IMR-90 (cell line): ENCODE measurements at regions not wholly inside any gene's neighbourhood (a gene's known extent, or its start where the extent isn't known, plus 50 kb on each side); places are given as distances from the start of the nearest gene placed in this dataset.

Experiments
- ATAC-seq: fragments of 200-7000 bp; cut with Tn5 transposase; 2 replicates; pipeline ENCODE4 v1.9.1; 2020; ENCODE audit warnings: low read depth, mild to moderate bottlenecking, moderate library complexity
- BruUV-seq: library from RNA; stranded (reverse); fragments of 400-500 nt; replicated peaks from 2 replicates; lab custom pipeline; 2021; lab: Mats Ljungman, UMichigan
- CTCF ChIA-PET: fragments of 300-600 bp; formaldehyde crosslinking; extraction: SDS; loops from one replicate; lab custom pipeline; 2021; ENCODE audit warnings: antibody characterized with exemption; lab: Yijun Ruan, JAX
- POLR2A ChIA-PET: fragments of 300-600 bp; sonication (Branson Sonifier 250); formaldehyde crosslinking; loops from one replicate; lab custom pipeline; 2022; ENCODE audit warnings: antibody characterized with exemption; ENCODE audit not compliant: unreplicated experiment; lab: Charles Lee
- DNase-seq: peaks from one replicate; pipeline ENCODE4 v3.0.0; 2013
- H2AFZ ChIP-seq: replicated peaks from 2 replicates; pipeline ENCODE3; 2013; ENCODE audit warnings: low read length, mild to moderate bottlenecking; ENCODE audit not compliant: poor library complexity
- H2AK5ac ChIP-seq: 2 replicates; pipeline ENCODE4 v1.6.1; 2013; ENCODE audit warnings: low read depth, low read length, inconsistent platforms
- H2AK9ac ChIP-seq: replicated peaks from 2 replicates; pipeline ENCODE3; 2013; ENCODE audit warnings: mild to moderate bottlenecking, low read depth, low read length, moderate library complexity; ENCODE audit not compliant: poor library complexity
- H2BK120ac ChIP-seq: 2 replicates; pipeline ENCODE4 v1.6.1; 2013; ENCODE audit warnings: low read depth, low read length, inconsistent platforms
- H2BK15ac ChIP-seq: 3 replicates; pipeline ENCODE4 v1.6.1; 2013; ENCODE audit warnings: low read depth, low read length, inconsistent platforms
- H2BK20ac ChIP-seq: 2 replicates; pipeline ENCODE4 v1.6.1; 2013; ENCODE audit warnings: low read depth, mild to moderate bottlenecking, inconsistent platforms, low read length, moderate library complexity
- H2BK5ac ChIP-seq: 2 replicates; pipeline ENCODE4 v1.6.1; 2013; ENCODE audit warnings: mild to moderate bottlenecking, low read depth, low read length, inconsistent platforms; ENCODE audit not compliant: poor library complexity, severe bottlenecking
- H3K14ac ChIP-seq: replicated peaks from 2 replicates; pipeline ENCODE4 v1.6.1; 2013; ENCODE audit warnings: low read depth, low read length, inconsistent platforms
- H3K18ac ChIP-seq: 2 replicates; pipeline ENCODE4 v1.6.1; 2013; ENCODE audit warnings: low read depth, low read length, control low read depth
- H3K23ac ChIP-seq: 2 replicates; pipeline ENCODE4 v1.6.1; 2013; ENCODE audit warnings: low read depth, low read length, inconsistent platforms
- H3K27ac ChIP-seq: 2 replicates; pipeline ENCODE4 v1.5.1; 2013; ENCODE audit warnings: mild to moderate bottlenecking, control low read depth, low read length; ENCODE audit not compliant: insufficient read depth
- H3K27me3 ChIP-seq: 2 replicates; pipeline ENCODE4 v1.6.1; 2013; ENCODE audit warnings: low read length; ENCODE audit not compliant: control insufficient read depth, insufficient read depth
- H3K36me3 ChIP-seq: 2 replicates; pipeline ENCODE4 v1.6.1; 2013; ENCODE audit warnings: low read length, mixed read lengths; ENCODE audit not compliant: control insufficient read depth, insufficient read depth
- H3K4ac ChIP-seq: 2 replicates; pipeline ENCODE4 v1.6.1; 2013; ENCODE audit warnings: low read depth, low read length, inconsistent platforms
- H3K4me1 ChIP-seq: 2 replicates; pipeline ENCODE4 v1.6.1; 2013; ENCODE audit warnings: low read length, mixed read lengths; ENCODE audit not compliant: control insufficient read depth, insufficient read depth
- H3K4me2 ChIP-seq: 2 replicates; pipeline ENCODE4 v1.6.1; 2013; ENCODE audit warnings: low read depth, mild to moderate bottlenecking, control low read depth, low read length, moderate library complexity
- H3K4me3 ChIP-seq: 2 replicates; pipeline ENCODE4 v1.5.1; 2013; ENCODE audit warnings: low read depth, mild to moderate bottlenecking, control low read depth, low read length, moderate library complexity; ENCODE audit not compliant: insufficient read depth
- H3K56ac ChIP-seq: 2 replicates; pipeline ENCODE4 v1.6.1; 2013; ENCODE audit warnings: low read length, inconsistent platforms; ENCODE audit not compliant: insufficient read depth; ENCODE audit errors: extremely low read depth
- H3K79me1 ChIP-seq, 2 experiments: 2 replicates each; pipeline ENCODE4 v1.6.1; 2013; ENCODE audit warnings: low read length in 2 of 2, inconsistent platforms in 1 of 2, low read depth in 1 of 2
- H3K9ac ChIP-seq: 2 replicates; pipeline ENCODE4 v1.6.1; 2013; ENCODE audit warnings: low read depth, low read length, control low read depth
- H3K9me1 ChIP-seq: 2 replicates; pipeline ENCODE4 v1.6.1; 2013; ENCODE audit warnings: low read length, inconsistent platforms; ENCODE audit not compliant: insufficient read depth
- H3K9me3 ChIP-seq: 2 replicates; pipeline ENCODE4 v1.6.1; 2013; ENCODE audit warnings: low read length; ENCODE audit not compliant: control insufficient read depth, insufficient read depth
- H4K20me1 ChIP-seq: 2 replicates; pipeline ENCODE4 v1.6.1; 2013; ENCODE audit warnings: low read length, inconsistent platforms; ENCODE audit not compliant: insufficient read depth
- H4K5ac ChIP-seq: 2 replicates; pipeline ENCODE4 v1.6.1; 2013; ENCODE audit warnings: mild to moderate bottlenecking, low read depth, low read length, control low read depth
- H4K8ac ChIP-seq, 2 experiments: 2 replicates each; pipeline ENCODE4 v1.6.1; 2013; ENCODE audit warnings: low read depth in 2 of 2, low read length in 2 of 2, control low read depth in 1 of 2, inconsistent platforms in 1 of 2
- H4K91ac ChIP-seq: 2 replicates; pipeline ENCODE4 v1.6.1; 2013; ENCODE audit warnings: low read depth, low read length, inconsistent platforms; ENCODE audit not compliant: insufficient read depth
- CEBPB ChIP-seq: IDR thresholded peaks from 2 replicates; pipeline ENCODE4 v1.6.1; 2012; ENCODE audit warnings: low read depth, low read length, improper control_type of control experiment
- CHD1 ChIP-seq: IDR thresholded peaks from 2 replicates; pipeline ENCODE4 v1.6.1; 2012; ENCODE audit warnings: low read depth, low read length, improper control_type of control experiment
- MAZ ChIP-seq: IDR thresholded peaks from 2 replicates; pipeline ENCODE4 v1.6.1; 2012; ENCODE audit warnings: low read depth, mild to moderate bottlenecking, low read length, improper control_type of control experiment, moderate library complexity, borderline replicate concordance
- NFE2L2 ChIP-seq: fragments of 150-350 bp; IDR thresholded peaks from 2 replicates; pipeline ENCODE4 v1.6.1; 2016; ENCODE audit warnings: low read depth, mild to moderate bottlenecking, low read length
- SMC3 ChIP-seq: fragments of 150-350 bp; IDR thresholded peaks from 2 replicates; pipeline ENCODE4 v1.6.1; 2016; ENCODE audit warnings: low read depth, mild to moderate bottlenecking, antibody characterized with exemption, low read length, moderate library complexity
- WGBS, 2 experiments: methylation state at CpG; one replicate each; pipeline versions ENCODE4 v1.1.5 to v1.1.7; 2013; ENCODE audit warnings: missing lambda C conversion rate in 2 of 2; ENCODE audit not compliant: insufficient read length in 1 of 2; ENCODE audit errors: extremely low coverage in 2 of 2; 5-methylcytosine and 5-hydroxymethylcytosine counted together
- dilution Hi-C: fragments of 300-500 bp; cut with HindIII; formaldehyde crosslinking; loops from one replicate; pipeline ENCODE4 v1.14.3; 2018; ENCODE audit warnings: low sequenced_read_pairs; ENCODE audit not compliant: unreplicated experiment
- in situ Hi-C: fragments of 300-500 bp; cut with MboI; formaldehyde crosslinking; loops from 3 replicates; pipeline ENCODE4 v1.14.3; 2019; ENCODE audit warnings: low sequenced_read_pairs, inconsistent platforms, mixed read lengths
- intact Hi-C: fragments of 100-400 bp; cut with micrococcal nuclease; formaldehyde crosslinking; loops from 2 replicates; pipeline ENCODE4 v1.10.0; 2022

GRCh38 chr16:81179219-81179618 is 59.3 kb upstream of the BCO1 start:
- Histone ChIP-seq H2BK120ac (peak overlapping the region; percentile 57), H3K9ac (no peak overlapping the region), H3K4ac (peak overlapping the region; percentile 39; the same call in 1 of the 2 replicates), H2AFZ (no peak overlapping the region), H3K79me1 (no peaks in the 10 kb centered on the region), H3K4me1 (peaks cover 17% of the 10 kb centered on the region), H2AK9ac (no peak overlapping the region), H2BK20ac (peak overlapping the region; percentile 59; the same call in 1 of the 2 replicates), H3K27ac (no peak overlapping the region), H3K23ac (no peak overlapping the region), H3K56ac (no peak overlapping the region), H3K9me1 (peaks cover 25% of the 10 kb centered on the region), H4K91ac (0 out of 2 replicates have a peak overlapping the region, but pooled peaks have one; percentile 15), H4K20me1 (peaks cover 9% of the 10 kb centered on the region), H3K4me2 (no peak overlapping the region), H3K9me3 (no peaks in the 10 kb centered on the region), H2AK5ac (no peak overlapping the region), H2BK15ac (peak overlapping the region; percentile 8; the same call in 1 of the 3 replicates), H3K14ac (no peak overlapping the region), H2BK5ac (no peak overlapping the region), H3K27me3 (no peaks in the 10 kb centered on the region), H3K4me3 (no peak overlapping the region), H3K18ac (no peak overlapping the region), H4K5ac (no peak overlapping the region), H4K8ac (no peak overlapping the region), H3K36me3 (no peaks in the 10 kb centered on the region)
- WGBS, 2 experiments = 100% methylated on average over 5 of the region's 7 CpGs; no CpG with 5 or more reads in 1 of the 2 experiments
- POLR2A ChIA-PET = no interaction called here
- ATAC-seq (no peak), DNase-seq (no peak)
- BruUV-seq = no TSS peak
- CTCF ChIA-PET = no interaction called here
- in situ Hi-C loops = no loop called here
- intact Hi-C loops = no loop called here
- TF ChIP-seq CHD1 (no peak), MAZ (no peak), CEBPB (no peak), SMC3 (no peak), NFE2L2 (no peak)
- dilution Hi-C loops = no loop called here
